ENCODE measurements at regions not wholly inside any gene's neighbourhood (a gene's known extent, or its start where the extent isn't known, plus 50 kb on each side); places are given as distances from the start of the nearest gene placed in this dataset.

GRCh38 chr3:5047764-5048419, 68.7 kb downstream of the BHLHE40 start:
- TF ChIP-seq, protein P1, sequence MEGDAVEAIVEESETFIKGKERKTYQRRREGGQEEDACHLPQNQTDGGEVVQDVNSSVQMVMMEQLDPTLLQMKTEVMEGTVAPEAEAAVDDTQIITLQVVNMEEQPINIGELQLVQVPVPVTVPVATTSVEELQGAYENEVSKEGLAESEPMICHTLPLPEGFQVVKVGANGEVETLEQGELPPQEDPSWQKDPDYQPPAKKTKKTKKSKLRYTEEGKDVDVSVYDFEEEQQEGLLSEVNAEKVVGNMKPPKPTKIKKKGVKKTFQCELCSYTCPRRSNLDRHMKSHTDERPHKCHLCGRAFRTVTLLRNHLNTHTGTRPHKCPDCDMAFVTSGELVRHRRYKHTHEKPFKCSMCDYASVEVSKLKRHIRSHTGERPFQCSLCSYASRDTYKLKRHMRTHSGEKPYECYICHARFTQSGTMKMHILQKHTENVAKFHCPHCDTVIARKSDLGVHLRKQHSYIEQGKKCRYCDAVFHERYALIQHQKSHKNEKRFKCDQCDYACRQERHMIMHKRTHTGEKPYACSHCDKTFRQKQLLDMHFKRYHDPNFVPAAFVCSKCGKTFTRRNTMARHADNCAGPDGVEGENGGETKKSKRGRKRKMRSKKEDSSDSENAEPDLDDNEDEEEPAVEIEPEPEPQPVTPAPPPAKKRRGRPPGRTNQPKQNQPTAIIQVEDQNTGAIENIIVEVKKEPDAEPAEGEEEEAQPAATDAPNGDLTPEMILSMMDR (conservative IDR thresholded peaks at IDR 0.05; ENCODE audit: low read depth in 2 of 2) = no peak
- TF ChIP-seq ZNF114 (CRISPR knock-in tag; IDR thresholded peaks at IDR 0.05) (no peak), EZH2phosphoT487 (IDR thresholded peaks at IDR 0.05; ENCODE audit: unreplicated experiment) (no peak), EZH2 (IDR thresholded peaks at IDR 0.05; ENCODE audit: low read depth, unreplicated experiment) (no peak), REST (IDR thresholded peaks at IDR 0.05; ENCODE audit: unreplicated experiment) (no peak), CREB1 (CRISPR knock-in tag; IDR thresholded peaks at IDR 0.05; ENCODE audit: low read depth) (no peak), POLR2AphosphoS5 (IDR thresholded peaks at IDR 0.05; ENCODE audit: low read depth) (no peak), NANOG (IDR thresholded peaks at IDR 0.05; ENCODE audit: borderline replicate concordance) (no peak), JUNB (IDR thresholded peaks at IDR 0.05; ENCODE audit: unreplicated experiment) (no peak), ZNF331 (CRISPR knock-in tag; IDR thresholded peaks at IDR 0.05; ENCODE audit: low read depth) (no peak), STAT1 (IDR thresholded peaks at IDR 0.05; ENCODE audit: unreplicated experiment) (no peak)
- TF ChIP-seq, protein P2, sequence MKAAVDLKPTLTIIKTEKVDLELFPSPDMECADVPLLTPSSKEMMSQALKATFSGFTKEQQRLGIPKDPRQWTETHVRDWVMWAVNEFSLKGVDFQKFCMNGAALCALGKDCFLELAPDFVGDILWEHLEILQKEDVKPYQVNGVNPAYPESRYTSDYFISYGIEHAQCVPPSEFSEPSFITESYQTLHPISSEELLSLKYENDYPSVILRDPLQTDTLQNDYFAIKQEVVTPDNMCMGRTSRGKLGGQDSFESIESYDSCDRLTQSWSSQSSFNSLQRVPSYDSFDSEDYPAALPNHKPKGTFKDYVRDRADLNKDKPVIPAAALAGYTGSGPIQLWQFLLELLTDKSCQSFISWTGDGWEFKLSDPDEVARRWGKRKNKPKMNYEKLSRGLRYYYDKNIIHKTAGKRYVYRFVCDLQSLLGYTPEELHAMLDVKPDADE (IDR thresholded peaks at IDR 0.05) = no peak
